Panc1 (cell line): ENCODE measurements at regions not wholly inside any gene's neighbourhood (a gene's known extent, or its start where the extent isn't known, plus 50 kb on each side); places are given as distances from the start of the nearest gene placed in this dataset.

Source experiments
- CTCF ChIP-seq: fragments of 450-650 bp; IDR thresholded peaks from 2 replicates; pipeline ENCODE4 v1.5.1; 2017; ENCODE audit warnings: mild to moderate bottlenecking
- POLR2AphosphoS5 ChIP-seq: IDR thresholded peaks from 2 replicates; pipeline ENCODE4 v1.6.1; 2012; ENCODE audit warnings: mild to moderate bottlenecking, low read depth, low read length, moderate library complexity
- REST ChIP-seq, 2 experiments: IDR thresholded peaks; 2 replicates each; pipeline ENCODE4 v1.6.1; 2011 to 2012; ENCODE audit warnings: low read depth in 2 of 2, control low read depth in 1 of 2, low read length in 1 of 2, mild to moderate bottlenecking in 1 of 2, moderate library complexity in 1 of 2; ENCODE audit not compliant: insufficient read depth in 1 of 2
- TCF7L2 ChIP-seq: IDR thresholded peaks from 2 replicates; pipeline ENCODE4 v1.6.1; 2011; ENCODE audit warnings: mild to moderate bottlenecking, low read depth, low read length, inconsistent platforms

GRCh38 chr12:105585107-105585506 lies 254.6 kb downstream of the C12orf75 start:
- TF ChIP-seq POLR2AphosphoS5 (no peak), TCF7L2 (no peak), CTCF (no peak), REST (IDR thresholded peaks at IDR 0.05; ENCODE audit: insufficient read depth in 1 of 2, low read depth in 2 of 2, low read length in 1 of 2) (no peak)
